ENCODE measurements at regions not wholly inside any gene's neighbourhood (a gene's known extent, or its start where the extent isn't known, plus 50 kb on each side); places are given as distances from the start of the nearest gene placed in this dataset.

DNA sequence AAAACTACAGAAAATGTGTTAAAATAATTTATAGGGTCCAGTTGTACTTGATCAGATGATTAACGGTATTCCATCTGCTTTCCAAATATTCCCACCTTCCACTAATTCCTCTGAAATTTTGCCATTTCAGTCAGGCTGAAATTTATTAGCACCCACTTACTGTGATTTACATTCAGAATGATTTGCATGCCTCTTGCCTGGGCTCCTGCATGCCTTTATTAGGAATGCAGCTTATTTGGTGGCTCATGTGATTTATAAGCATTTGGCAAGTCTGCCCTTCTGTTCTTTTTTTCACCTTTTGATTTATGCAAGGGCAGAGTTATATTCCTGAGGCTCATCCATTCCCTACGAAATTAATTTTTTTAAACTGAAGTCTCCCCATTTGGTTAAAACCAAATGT lies 1594.5 kb upstream of the PIK3C3 start:
- Histone ChIP-seq H3K27me3 (replicated peaks; ENCODE audit: control insufficient read depth, insufficient read depth, low read length) (no peaks in the 10 kb centered on the region), H3K36me3 (ENCODE audit: control insufficient read depth, insufficient read depth, low read length) (no peaks in the 10 kb centered on the region), H3K4me3 (replicated peaks; ENCODE audit: low read depth, low read length) (no peak overlapping the region)
- TF ChIP-seq, protein P1, sequence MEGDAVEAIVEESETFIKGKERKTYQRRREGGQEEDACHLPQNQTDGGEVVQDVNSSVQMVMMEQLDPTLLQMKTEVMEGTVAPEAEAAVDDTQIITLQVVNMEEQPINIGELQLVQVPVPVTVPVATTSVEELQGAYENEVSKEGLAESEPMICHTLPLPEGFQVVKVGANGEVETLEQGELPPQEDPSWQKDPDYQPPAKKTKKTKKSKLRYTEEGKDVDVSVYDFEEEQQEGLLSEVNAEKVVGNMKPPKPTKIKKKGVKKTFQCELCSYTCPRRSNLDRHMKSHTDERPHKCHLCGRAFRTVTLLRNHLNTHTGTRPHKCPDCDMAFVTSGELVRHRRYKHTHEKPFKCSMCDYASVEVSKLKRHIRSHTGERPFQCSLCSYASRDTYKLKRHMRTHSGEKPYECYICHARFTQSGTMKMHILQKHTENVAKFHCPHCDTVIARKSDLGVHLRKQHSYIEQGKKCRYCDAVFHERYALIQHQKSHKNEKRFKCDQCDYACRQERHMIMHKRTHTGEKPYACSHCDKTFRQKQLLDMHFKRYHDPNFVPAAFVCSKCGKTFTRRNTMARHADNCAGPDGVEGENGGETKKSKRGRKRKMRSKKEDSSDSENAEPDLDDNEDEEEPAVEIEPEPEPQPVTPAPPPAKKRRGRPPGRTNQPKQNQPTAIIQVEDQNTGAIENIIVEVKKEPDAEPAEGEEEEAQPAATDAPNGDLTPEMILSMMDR (IDR thresholded peaks at IDR 0.05; ENCODE audit: insufficient read depth, low read length, poor library complexity, severe bottlenecking): no peak
- no peak for DNase-seq (ENCODE audit: extremely low read depth, insufficient read length)

DNA sequence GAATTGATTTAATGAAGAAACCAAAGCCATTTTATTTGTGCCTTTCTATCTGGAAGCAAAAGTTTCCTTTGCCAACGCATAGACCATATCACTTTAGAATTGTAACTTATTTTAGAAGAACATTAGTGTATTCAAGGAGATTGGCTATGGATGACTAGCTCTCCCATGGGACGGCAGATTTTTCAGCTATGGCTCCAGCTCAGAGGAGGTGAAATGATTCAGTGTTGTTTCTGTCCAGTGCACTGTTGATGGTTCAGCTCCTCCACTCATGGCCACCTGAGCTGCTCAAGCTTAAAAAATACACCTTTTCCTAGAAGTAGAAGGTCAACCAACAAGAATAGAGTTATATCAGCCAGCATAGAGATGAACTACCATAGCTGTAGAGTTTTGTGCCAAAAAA lies 1597.5 kb upstream of the PIK3C3 start:
- DNase-seq (ENCODE audit: extremely low read depth, insufficient read length): no peak
- no peaks in the 10 kb centered on the region for H3K27me3 ChIP-seq (replicated peaks; ENCODE audit: control insufficient read depth, insufficient read depth, low read length)
- TF ChIP-seq, protein P1 (IDR thresholded peaks at IDR 0.05; ENCODE audit: insufficient read depth, low read length, poor library complexity, severe bottlenecking): no peak
- H3K4me3 ChIP-seq (replicated peaks; ENCODE audit: low read depth, low read length): no peak overlapping the region
- no peaks in the 10 kb centered on the region for H3K36me3 ChIP-seq (ENCODE audit: control insufficient read depth, insufficient read depth, low read length)

DNA sequence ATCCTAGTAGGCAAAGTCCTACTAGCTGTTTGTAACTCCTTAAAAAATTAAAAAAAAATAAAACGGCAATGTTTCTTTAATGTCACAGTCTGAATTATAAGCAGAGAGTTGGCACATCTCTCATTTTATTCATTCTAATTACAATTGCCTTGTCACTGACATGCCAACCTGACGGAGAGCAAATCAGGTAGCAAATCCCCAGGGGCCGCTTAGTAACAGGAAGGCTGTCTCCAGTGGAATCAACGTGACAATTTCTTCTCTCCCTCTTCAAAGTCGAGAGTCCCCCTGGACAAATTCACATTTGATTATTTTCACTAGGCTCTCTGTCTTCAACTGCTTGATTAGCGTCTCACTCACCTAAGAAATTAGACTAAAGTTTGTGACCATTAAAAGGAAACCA lies 1598.9 kb upstream of the PIK3C3 start:
- no peaks in the 10 kb centered on the region for H3K27me3 ChIP-seq (replicated peaks; ENCODE audit: control insufficient read depth, insufficient read depth, low read length)
- no peak overlapping the region for H3K4me3 ChIP-seq (replicated peaks; ENCODE audit: low read depth, low read length)
- TF ChIP-seq, protein P1 (IDR thresholded peaks at IDR 0.05; ENCODE audit: insufficient read depth, low read length, poor library complexity, severe bottlenecking): no peak
- no peak for DNase-seq (ENCODE audit: extremely low read depth, insufficient read length)
- no peaks in the 10 kb centered on the region for H3K36me3 ChIP-seq (ENCODE audit: control insufficient read depth, insufficient read depth, low read length)

DNA sequence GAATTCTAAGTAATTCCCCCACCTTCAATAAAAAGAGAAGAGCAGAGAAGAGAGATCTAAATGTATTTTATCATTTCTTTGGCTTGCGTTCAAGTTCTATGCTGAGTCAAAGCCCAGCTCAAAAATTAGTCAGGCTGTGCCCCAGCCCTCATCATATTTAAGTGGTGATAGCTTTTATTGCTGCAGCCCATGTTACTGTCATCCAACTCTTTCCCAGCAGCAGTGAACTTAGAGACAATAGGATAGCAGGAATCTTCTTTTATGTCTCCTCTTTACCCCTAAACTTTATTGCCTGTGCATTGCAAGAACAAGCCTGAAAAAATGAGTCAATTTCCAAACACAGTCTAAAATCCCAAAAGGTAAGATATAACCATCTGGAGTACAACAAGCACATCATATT lies 1599.3 kb upstream of the PIK3C3 start:
- TF ChIP-seq, protein P1 (IDR thresholded peaks at IDR 0.05; ENCODE audit: insufficient read depth, low read length, poor library complexity, severe bottlenecking): no peak
- H3K4me3 ChIP-seq (replicated peaks; ENCODE audit: low read depth, low read length): no peak overlapping the region
- H3K36me3 ChIP-seq (ENCODE audit: control insufficient read depth, insufficient read depth, low read length): no peaks in the 10 kb centered on the region
- no peak for DNase-seq (ENCODE audit: extremely low read depth, insufficient read length)
- H3K27me3 ChIP-seq (replicated peaks; ENCODE audit: control insufficient read depth, insufficient read depth, low read length): no peaks in the 10 kb centered on the region

DNA sequence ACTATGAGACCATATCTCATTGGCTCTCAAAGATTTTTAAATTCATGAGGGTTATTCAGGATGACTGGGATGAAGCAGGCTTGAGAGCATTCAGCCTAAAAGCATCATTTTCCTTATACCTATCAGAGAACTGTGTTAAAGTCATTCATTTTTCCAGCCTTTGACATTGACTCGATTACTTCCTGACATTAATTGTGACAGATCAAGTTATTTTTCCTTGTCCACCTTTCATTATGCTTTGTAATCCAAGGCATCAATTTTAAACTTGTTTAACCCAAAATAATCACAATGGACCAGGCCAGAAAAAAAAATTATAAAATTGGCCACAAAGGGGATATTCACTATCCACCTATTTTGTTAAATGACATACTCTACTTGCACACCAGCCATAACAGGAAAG lies 1606.8 kb upstream of the PIK3C3 start:
- H3K4me3 ChIP-seq (replicated peaks; ENCODE audit: low read depth, low read length): no peak overlapping the region
- no peaks in the 10 kb centered on the region for H3K36me3 ChIP-seq (ENCODE audit: control insufficient read depth, insufficient read depth, low read length)
- H3K27me3 ChIP-seq (replicated peaks; ENCODE audit: control insufficient read depth, insufficient read depth, low read length): no peaks in the 10 kb centered on the region
- TF ChIP-seq, protein P1 (IDR thresholded peaks at IDR 0.05; ENCODE audit: insufficient read depth, low read length, poor library complexity, severe bottlenecking): no peak
- DNase-seq (ENCODE audit: extremely low read depth, insufficient read length): no peak

DNA sequence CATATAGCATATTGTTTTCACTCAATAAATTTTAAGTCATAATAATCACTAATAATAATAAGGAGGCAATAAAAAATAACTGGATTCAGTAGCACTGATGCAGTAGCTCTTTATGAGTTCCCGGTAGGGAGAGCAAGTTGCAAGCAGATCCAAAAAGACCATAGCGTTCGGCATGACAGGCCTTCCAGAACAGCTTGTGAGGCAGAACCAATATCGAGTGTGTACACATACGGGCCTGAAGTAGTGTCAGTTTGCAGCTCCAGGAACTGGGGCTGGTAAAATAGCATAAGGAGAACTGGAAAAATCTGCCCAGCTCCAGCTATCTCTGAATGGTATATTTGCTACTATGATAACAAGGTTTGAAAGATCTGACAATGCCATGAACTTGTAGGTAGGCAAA lies 1607.8 kb upstream of the PIK3C3 start:
- TF ChIP-seq, protein P1 (IDR thresholded peaks at IDR 0.05; ENCODE audit: insufficient read depth, low read length, poor library complexity, severe bottlenecking): no peak
- H3K4me3 ChIP-seq (replicated peaks; ENCODE audit: low read depth, low read length): no peak overlapping the region
- no peaks in the 10 kb centered on the region for H3K36me3 ChIP-seq (ENCODE audit: control insufficient read depth, insufficient read depth, low read length)
- no peak for DNase-seq (ENCODE audit: extremely low read depth, insufficient read length)
- H3K27me3 ChIP-seq (replicated peaks; ENCODE audit: control insufficient read depth, insufficient read depth, low read length): no peaks in the 10 kb centered on the region

Data from GM06990 (cell line).